ENCODE measurements at regions not wholly inside any gene's neighbourhood (a gene's known extent, or its start where the extent isn't known, plus 50 kb on each side); places are given as distances from the start of the nearest gene placed in this dataset.

- TF ChIP-seq, protein P1, sequence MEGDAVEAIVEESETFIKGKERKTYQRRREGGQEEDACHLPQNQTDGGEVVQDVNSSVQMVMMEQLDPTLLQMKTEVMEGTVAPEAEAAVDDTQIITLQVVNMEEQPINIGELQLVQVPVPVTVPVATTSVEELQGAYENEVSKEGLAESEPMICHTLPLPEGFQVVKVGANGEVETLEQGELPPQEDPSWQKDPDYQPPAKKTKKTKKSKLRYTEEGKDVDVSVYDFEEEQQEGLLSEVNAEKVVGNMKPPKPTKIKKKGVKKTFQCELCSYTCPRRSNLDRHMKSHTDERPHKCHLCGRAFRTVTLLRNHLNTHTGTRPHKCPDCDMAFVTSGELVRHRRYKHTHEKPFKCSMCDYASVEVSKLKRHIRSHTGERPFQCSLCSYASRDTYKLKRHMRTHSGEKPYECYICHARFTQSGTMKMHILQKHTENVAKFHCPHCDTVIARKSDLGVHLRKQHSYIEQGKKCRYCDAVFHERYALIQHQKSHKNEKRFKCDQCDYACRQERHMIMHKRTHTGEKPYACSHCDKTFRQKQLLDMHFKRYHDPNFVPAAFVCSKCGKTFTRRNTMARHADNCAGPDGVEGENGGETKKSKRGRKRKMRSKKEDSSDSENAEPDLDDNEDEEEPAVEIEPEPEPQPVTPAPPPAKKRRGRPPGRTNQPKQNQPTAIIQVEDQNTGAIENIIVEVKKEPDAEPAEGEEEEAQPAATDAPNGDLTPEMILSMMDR (IDR thresholded peaks at IDR 0.05), result no peak
- TF ChIP-seq POLR2A (IDR thresholded peaks at IDR 0.05), result no peak
These were observed 84.4 kb downstream of the ANKRD60 start for GRCh38 chr20:58144096-58144495.

All from uterus (tissue), 2 donors.